T-helper 1 cell (primary cell): ENCODE measurements at regions not wholly inside any gene's neighbourhood (a gene's known extent, or its start where the extent isn't known, plus 50 kb on each side); places are given as distances from the start of the nearest gene placed in this dataset.

ENCODE experiments used
- DNase-seq, 5 donors: peaks; one replicate each; pipeline ENCODE4 v3.0.0-alpha.2; 2012 to 2020

DNA sequence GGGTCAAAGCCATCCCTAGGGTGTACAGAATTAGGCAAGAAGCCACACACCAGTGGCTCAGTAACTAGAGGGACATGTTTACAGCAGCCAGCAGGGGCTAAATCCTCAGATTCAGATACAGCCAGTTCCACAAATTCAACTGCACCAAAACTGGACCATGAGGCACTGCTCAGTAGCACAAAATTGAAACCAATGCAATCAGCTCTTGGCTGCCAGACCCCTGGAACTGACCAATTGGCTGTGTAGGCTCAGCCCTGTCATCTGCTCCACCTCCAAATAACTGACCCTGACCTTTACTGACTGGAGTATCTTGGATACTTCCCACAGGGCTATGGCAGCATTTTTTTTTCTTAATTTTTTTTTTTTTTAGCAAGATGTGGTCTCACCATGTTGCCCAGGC lies 226.5 kb downstream of the FOXO1 start:
- no peak for DNase-seq

GRCh38 chr13:40440990-40441820 lies 225.2 kb downstream of the FOXO1 start:
- DNase-seq: no peak

DNA sequence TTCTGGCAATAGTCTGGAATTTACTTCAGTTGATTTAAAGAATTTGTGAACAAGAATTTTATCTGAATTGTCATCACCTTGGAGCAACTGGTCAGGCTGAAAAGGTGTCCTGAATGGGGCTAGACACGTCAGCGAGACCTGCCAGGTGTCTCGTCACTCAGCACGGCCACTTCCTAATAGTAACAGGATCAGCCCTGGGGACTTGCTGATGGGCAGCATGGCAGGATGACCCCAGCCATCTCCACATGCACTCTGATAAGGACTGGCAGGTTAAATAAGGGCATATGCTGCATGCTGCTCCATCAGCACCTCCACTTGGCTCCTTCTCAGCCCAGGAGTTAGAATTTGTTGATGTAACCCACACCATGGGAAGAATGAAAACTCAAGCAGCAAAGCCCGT lies 224.2 kb downstream of the FOXO1 start:
- DNase-seq: no peak

- no peak for DNase-seq
Observed at GRCh38 chr13:40442826-40443225, 223.6 kb downstream of the FOXO1 start.

DNA sequence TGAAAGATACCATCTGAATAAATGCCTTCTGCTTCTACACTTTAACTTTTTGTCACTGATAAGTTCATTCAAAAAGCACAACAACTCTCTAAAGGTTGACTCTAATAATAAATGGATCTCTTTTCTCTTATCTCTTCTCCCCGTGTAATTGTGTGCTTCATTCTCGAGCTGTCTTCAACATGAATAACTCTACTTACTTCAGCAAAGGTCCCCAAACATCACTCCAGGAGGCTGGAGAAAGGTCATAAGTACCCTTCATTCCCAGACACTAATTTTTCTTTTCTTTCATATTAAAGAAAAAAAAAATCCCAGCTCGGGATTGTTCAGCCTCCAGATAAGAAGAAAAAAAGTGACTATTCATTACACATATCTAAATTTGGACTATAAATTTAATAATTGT lies 222.2 kb downstream of the FOXO1 start:
- no peak for DNase-seq

- DNase-seq: peak in 1 of 5 donors; percentile 40
Observed at GRCh38 chr13:40445557-40445990, 220.9 kb downstream of the FOXO1 start.

GRCh38 chr13:40446365-40446764 lies 220.1 kb downstream of the FOXO1 start:
- DNase-seq: no peak

DNA sequence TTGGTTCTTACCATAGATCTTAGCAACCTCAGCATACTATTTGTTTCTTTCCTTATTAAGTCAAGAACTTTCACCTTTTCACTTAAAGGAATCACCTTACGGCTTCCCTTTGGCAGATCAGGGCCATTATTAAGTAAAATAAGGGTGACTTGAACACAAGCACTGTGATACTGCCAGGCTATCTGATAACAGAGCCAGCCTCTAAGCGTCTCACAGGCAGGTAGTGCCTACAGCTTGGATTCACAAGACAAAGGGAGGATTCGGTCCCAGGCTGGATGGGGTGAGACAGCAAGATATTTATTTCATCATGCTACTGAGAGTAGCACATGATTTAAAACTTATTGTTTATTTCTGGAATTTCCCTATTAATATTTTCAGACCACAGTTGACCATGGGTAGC lies 218.6 kb downstream of the FOXO1 start:
- DNase-seq: no peak

DNA sequence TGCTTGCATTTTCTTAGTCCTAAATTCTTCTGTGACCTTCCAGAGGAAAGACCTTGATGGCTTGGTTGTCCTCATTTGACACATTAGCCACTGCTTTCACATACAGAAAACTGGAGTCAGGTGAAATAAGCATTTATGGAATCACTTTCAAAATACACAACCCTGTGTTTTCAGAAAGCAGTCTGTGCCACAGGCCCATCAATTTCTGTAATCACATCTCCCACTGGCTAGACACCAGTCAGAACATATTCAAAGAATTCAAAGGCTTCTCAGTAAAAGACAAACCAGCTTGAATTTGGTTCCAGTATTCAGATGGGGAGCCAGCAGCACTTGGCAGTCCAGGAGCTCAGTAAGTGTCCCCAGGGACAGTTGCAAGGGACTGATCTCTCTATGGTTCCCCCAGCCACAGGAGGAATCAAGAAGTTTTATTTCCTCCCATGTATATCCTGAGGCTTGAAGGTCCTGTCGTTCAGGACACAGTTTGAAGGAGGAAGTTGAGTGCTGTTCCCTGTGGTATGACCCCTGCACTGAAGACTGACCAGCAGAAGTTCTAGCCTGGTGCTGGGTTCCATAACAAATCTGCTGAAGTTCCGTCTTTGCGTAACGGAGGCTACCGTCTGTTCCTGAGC lies 214.3 kb downstream of the FOXO1 start:
- DNase-seq: no peak

DNA sequence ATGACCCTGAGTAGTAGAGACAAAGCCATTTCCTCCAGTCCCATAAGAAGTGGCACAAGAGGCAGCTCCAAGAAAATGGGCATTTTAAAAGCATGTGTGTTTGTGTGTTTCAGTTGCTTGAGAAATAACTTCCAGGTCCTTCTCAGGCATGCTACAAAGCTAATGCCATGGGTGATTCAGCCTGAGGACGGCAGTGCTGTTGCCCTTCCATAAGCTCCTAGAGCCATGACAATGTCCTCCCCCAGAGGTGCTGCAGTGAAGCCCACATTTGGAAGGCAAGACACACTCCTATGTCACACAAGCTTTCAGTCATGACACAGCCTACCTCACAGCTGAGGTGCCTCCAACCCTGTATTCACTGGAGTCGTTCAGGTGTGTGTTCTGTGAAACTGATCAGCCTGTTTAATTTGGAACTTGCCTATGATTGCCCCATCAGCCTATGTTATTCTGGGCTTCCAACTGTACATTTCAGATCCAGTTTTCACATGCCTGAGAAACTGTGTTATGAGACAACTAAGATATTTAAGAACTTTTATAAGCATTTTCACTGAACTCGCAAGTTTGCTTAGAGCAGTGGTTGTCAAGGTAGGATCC lies 213.6 kb downstream of the FOXO1 start:
- DNase-seq: no peak

DNA sequence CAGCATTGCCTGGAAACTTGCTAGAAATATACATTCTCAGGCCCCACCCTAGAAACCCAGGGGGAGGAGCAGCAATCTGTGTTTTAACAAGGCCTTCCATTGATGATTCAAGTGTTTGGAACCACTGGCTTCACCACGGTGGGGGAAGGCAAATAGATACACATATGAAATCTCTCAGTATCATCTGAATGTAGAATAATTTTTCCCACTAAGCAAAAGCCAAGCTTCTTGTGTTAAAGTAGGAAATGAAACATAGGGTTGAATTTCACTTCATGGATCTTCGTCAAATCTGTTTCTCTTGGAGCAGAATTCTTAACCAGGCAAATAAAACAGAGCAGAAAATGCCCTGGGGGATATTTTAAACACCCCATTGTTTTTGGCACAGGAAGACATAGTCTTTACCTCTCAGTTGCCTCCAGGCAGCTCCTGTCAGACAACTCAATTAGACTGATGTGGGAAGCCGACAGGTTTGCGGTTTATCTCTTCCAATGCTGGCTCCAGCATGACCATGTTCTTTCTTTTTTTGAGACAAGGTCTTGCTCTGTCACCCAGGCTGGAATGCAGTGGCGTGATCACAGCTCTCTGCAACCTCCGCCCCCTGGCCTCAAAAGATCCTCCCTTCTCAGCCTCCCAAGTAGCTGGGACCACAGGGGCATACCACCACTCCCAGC lies 213.0 kb downstream of the FOXO1 start:
- DNase-seq: no peak

DNA sequence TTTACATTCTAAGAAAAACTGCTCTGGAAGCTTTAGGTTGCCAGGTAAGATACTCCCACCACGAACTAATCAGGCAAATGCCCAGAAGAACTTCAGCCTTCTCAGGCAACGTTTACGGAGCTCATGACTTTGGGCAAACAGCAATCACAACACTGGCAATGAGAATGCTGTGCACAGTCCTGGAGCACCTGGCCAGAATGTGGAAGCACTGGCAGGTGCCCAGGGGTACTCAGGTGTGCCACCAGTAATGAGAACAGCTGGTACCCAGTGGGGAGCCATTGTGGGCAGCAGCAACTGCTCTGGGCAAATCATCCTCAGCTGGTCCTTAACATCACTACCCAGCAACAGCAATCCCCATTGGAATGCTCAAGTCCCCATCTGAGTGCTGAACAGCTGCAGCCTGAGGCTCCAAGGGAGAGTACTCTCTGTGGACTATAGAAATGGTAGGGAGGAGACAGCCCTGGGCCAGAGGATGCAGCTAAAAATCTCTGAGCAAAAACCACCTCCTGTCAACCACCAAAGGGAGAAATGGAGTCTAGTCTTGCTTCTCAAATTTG lies 210.0 kb downstream of the FOXO1 start:
- no peak for DNase-seq

GRCh38 chr13:40456979-40457553 lies 209.4 kb downstream of the FOXO1 start:
- DNase-seq: no peak

GRCh38 chr13:40457929-40458719 lies 208.3 kb downstream of the FOXO1 start:
- no peak for DNase-seq

DNA sequence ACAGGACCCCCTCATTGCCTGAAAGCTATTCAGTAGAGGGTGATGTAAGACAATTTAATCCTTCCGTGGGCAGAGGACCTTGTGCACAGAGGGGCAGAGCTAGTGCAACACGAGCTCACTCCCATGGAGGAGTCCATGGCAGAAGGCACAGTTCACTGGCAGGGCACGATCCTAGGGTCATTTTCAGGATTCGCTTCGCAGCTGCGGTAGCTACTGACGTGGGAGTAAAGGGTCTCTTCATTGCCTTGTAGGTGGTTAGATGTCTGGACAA lies 207.8 kb downstream of the FOXO1 start:
- DNase-seq: no peak

GRCh38 chr13:40460116-40460515 lies 206.3 kb downstream of the FOXO1 start:
- DNase-seq: no peak

DNA sequence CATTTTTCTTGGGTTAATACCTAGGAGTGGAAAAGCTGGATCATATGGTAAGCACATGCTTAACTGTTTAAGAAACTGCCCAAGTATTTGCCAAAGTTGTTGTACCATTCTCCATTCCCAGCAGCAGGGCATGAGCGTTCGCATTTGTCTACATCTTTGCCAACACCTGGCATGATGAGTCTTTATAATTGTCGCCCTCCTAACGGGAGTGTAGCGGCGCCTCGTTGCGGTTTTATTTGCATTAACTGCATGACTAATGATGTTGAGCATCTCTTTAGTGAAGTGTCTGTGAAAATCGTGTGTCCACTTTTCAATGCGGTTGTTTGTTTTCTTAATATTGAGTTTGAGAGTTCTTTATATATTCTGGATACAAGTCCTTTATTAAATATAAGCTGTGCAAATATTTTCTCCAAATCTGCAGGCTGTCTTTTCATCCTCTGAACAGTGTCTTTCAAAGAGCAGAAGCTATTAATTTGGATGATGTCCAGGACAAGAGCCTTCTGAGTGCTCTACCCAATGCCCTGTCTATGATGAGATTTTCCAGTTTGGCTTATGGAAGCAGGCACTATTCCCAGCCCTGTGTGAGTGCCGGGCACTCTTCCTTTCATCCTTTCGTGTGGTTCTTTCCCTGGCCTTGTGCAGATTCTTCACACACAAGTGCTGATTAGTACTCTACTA lies 202.0 kb downstream of the FOXO1 start:
- no peak for DNase-seq

DNA sequence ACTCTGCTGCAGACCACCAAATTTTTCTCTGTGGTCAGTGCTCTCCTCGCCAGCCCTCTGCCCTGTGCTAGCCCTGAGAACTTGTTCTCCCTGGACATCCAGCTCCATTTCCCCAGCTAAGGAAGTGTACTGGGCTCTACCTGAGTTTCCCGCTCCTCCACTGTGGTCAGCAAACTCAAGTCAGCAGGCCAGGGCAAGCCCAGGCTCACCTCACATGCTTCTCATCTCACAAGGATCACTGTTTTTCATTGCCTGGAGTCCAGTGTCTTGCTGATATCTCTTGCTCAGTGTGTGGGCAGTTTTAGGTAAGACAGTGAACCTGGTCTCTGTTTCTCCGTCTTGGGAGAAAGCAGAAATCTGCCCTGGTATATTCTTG lies 201.4 kb downstream of the FOXO1 start:
- no peak for DNase-seq

GRCh38 chr13:40466272-40466671 lies 200.2 kb downstream of the FOXO1 start:
- no peak for DNase-seq

DNA sequence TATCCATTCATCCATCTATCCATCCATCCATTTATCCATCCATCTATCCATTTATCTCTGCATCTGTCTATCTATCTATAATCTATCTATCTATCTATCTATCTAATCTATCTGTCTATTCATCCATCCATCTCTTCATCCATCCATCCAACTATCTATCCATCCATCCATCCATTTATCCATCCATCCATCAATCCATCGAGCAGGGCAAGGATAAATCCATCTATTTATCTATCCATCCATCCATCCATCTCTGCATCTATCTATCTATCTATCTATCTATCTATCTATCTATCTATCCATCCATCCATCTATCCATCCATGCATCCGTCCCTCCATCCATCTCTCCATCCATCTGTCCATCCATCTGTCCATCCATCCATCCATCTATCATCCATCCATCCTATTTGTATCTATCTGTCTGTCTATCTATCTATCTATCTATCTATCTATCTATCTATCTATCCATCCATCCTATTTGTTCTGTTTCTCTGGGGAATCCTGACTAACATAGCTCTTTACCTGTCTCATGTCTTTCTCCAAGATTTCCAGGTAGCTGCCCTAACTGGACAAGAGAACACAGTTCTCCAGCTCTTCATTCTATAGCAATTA lies 198.1 kb downstream of the FOXO1 start:
- no peak for DNase-seq
